ENCODE measurements at regions not wholly inside any gene's neighbourhood (a gene's known extent, or its start where the extent isn't known, plus 50 kb on each side); places are given as distances from the start of the nearest gene placed in this dataset.
"Not testable (repeated sequence)": the region's sequence is repeated elsewhere in the genome, so short reads cannot be mapped to it uniquely, and the experiment has no call there.

DNA sequence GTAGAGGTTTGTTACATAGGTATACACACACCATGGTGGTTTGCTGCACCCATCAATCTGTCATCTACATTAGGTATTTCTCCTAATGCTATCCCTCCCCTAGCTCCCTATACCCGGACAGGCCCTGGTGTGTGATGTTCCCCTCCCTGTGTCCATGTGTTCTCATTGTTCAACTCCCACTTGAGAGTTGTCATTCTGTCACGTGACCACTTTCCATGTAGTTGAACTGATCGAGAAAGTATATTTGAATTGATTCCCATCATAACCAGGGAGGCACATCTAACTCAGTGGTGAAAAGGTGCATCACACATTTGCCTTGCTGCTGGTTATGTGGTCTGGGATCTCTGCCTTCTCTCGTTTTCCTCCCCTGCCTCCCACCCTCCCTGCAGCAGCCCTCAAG lies 491.4 kb downstream of the NTRK2 start:
- TF ChIP-seq CTCF (IDR thresholded peaks at IDR 0.05; ENCODE audit: poor library complexity, severe bottlenecking); POLR2AphosphoS5 (IDR thresholded peaks at IDR 0.05); SMC3 (conservative IDR thresholded peaks at IDR 0.05; ENCODE audit: poor library complexity); RAD21 (conservative IDR thresholded peaks at IDR 0.05); EP300 (conservative IDR thresholded peaks at IDR 0.05; ENCODE audit: poor library complexity, severe bottlenecking); TAF1 (IDR thresholded peaks at IDR 0.05; ENCODE audit: low read depth): not testable (repeated sequence)
- TF ChIP-seq, protein P1, sequence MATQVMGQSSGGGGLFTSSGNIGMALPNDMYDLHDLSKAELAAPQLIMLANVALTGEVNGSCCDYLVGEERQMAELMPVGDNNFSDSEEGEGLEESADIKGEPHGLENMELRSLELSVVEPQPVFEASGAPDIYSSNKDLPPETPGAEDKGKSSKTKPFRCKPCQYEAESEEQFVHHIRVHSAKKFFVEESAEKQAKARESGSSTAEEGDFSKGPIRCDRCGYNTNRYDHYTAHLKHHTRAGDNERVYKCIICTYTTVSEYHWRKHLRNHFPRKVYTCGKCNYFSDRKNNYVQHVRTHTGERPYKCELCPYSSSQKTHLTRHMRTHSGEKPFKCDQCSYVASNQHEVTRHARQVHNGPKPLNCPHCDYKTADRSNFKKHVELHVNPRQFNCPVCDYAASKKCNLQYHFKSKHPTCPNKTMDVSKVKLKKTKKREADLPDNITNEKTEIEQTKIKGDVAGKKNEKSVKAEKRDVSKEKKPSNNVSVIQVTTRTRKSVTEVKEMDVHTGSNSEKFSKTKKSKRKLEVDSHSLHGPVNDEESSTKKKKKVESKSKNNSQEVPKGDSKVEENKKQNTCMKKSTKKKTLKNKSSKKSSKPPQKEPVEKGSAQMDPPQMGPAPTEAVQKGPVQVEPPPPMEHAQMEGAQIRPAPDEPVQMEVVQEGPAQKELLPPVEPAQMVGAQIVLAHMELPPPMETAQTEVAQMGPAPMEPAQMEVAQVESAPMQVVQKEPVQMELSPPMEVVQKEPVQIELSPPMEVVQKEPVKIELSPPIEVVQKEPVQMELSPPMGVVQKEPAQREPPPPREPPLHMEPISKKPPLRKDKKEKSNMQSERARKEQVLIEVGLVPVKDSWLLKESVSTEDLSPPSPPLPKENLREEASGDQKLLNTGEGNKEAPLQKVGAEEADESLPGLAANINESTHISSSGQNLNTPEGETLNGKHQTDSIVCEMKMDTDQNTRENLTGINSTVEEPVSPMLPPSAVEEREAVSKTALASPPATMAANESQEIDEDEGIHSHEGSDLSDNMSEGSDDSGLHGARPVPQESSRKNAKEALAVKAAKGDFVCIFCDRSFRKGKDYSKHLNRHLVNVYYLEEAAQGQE (IDR thresholded peaks at IDR 0.05; ENCODE audit: borderline replicate concordance) = not testable (repeated sequence)
